Stimulated activated naive CD8-positive, alpha-beta T cell treated with anti-CD3 and anti-CD28 coated beads, Interleukin-15, amount 100 ng/mL, for 72 hours (primary cell): ENCODE measurements at regions not wholly inside any gene's neighbourhood (a gene's known extent, or its start where the extent isn't known, plus 50 kb on each side); places are given as distances from the start of the nearest gene placed in this dataset.

Source experiments
- ATAC-seq: fragments of 150-1000 bp; cut with Tn5 transposase; 2 replicates; pipeline ENCODE4 v1.10.0; 2021; ENCODE audit warnings: mild to moderate bottlenecking, moderate library complexity
- DNase-seq, 2 donors: peaks; one replicate each; pipeline ENCODE4 v3.0.0; 2021 to 2022
- H3K27ac Mint-ChIP-seq, 2 donors: one replicate each; pipeline ENCODE4 v1.8.0; 2022; ENCODE audit warnings: mild to moderate bottlenecking in 2 of 2, mixed read lengths in 2 of 2, moderate library complexity in 2 of 2
- H3K27me3 Mint-ChIP-seq: one replicate; pipeline ENCODE4 v1.8.0; 2022; ENCODE audit warnings: mixed read lengths
- H3K4me1 Mint-ChIP-seq: one replicate; pipeline ENCODE4 v1.8.0; 2022; ENCODE audit warnings: mild to moderate bottlenecking, mixed read lengths
- H3K4me3 Mint-ChIP-seq, 2 donors: one replicate each; pipeline ENCODE4 v1.8.0; 2022; ENCODE audit warnings: mild to moderate bottlenecking in 2 of 2, mixed read lengths in 2 of 2, moderate library complexity in 1 of 2
- H3K9me3 Mint-ChIP-seq, 2 donors: one replicate each; pipeline ENCODE4 v1.8.0; 2022; ENCODE audit warnings: mixed read lengths in 2 of 2

- H3K4me1 Mint-ChIP-seq, result peaks cover 9% of the 10 kb centered on the region
- no peak for ATAC-seq
- no peaks in the 10 kb centered on the region for H3K9me3 Mint-ChIP-seq
- no peak overlapping the region for H3K4me3 Mint-ChIP-seq
- no peak for DNase-seq
- no peaks in the 10 kb centered on the region for H3K27me3 Mint-ChIP-seq
- H3K27ac Mint-ChIP-seq, result peak overlapping the region in 1 of 2 donors; percentile 52
Observed at GRCh38 chr20:24805456-24806238, 143.4 kb upstream of the CST7 start.

- no peak for ATAC-seq
- H3K27me3 Mint-ChIP-seq, result no peaks in the 10 kb centered on the region
Observed at GRCh38 chr20:24806705-24807676, 142.1 kb upstream of the CST7 start.

GRCh38 chr20:24808616-24809015 lies 140.5 kb upstream of the CST7 start:
- Mint-ChIP-seq H3K4me3 (peak overlapping the region in 1 of 2 donors; percentile 7), H3K9me3 (no peaks in the 10 kb centered on the region), H3K4me1 (peaks cover 9% of the 10 kb centered on the region), H3K27me3 (no peaks in the 10 kb centered on the region), H3K27ac (peak overlapping the region; percentile 48 to 85)
- ATAC-seq (no peak), DNase-seq (no peak)

More at GRCh38 chr20:24806705-24807676, 142.1 kb upstream of the CST7 start:
- Mint-ChIP-seq H3K4me3 (no peak overlapping the region), H3K27ac (no peak overlapping the region), H3K9me3 (no peaks in the 10 kb centered on the region), H3K4me1 (peaks cover 9% of the 10 kb centered on the region)
- DNase-seq, result no peak

- no peak for DNase-seq
- Mint-ChIP-seq H3K27me3 (no peaks in the 10 kb centered on the region), H3K9me3 (no peaks in the 10 kb centered on the region), H3K4me3 (no peak overlapping the region), H3K4me1 (peaks cover 9% of the 10 kb centered on the region), H3K27ac (peak overlapping the region in 1 of 2 donors; percentile 70)
- ATAC-seq, result no peak
Observed at GRCh38 chr20:24809606-24810005, 139.5 kb upstream of the CST7 start.

- no peak overlapping the region for H3K4me3 Mint-ChIP-seq
- H3K9me3 Mint-ChIP-seq, result no peaks in the 10 kb centered on the region
- DNase-seq, result no peak
- ATAC-seq, result no peak
- peaks cover 9% of the 10 kb centered on the region for H3K4me1 Mint-ChIP-seq
- no peaks in the 10 kb centered on the region for H3K27me3 Mint-ChIP-seq
- peak overlapping the region in 1 of 2 donors; percentile 42 for H3K27ac Mint-ChIP-seq
Observed at GRCh38 chr20:24810676-24811407, 138.2 kb upstream of the CST7 start.

GRCh38 chr20:24812373-24812772 lies 136.7 kb upstream of the CST7 start:
- Mint-ChIP-seq H3K9me3 (no peaks in the 10 kb centered on the region), H3K4me1 (peaks cover 9% of the 10 kb centered on the region), H3K27ac (no peak overlapping the region), H3K27me3 (no peaks in the 10 kb centered on the region), H3K4me3 (no peak overlapping the region)
- DNase-seq (no peak), ATAC-seq (no peak)

GRCh38 chr20:24813080-24813479 lies 136.0 kb upstream of the CST7 start:
- Mint-ChIP-seq H3K4me3 (no peak overlapping the region), H3K27me3 (no peaks in the 10 kb centered on the region), H3K4me1 (peaks cover 9% of the 10 kb centered on the region), H3K27ac (no peak overlapping the region), H3K9me3 (no peaks in the 10 kb centered on the region)
- DNase-seq (no peak), ATAC-seq (no peak)

GRCh38 chr20:24813496-24813895 lies 135.6 kb upstream of the CST7 start:
- no peak overlapping the region for H3K4me3 Mint-ChIP-seq
- peaks cover 5% of the 10 kb centered on the region for H3K4me1 Mint-ChIP-seq
- DNase-seq (no peak), ATAC-seq (no peak)
- no peaks in the 10 kb centered on the region for H3K9me3 Mint-ChIP-seq
- no peak overlapping the region for H3K27ac Mint-ChIP-seq
- H3K27me3 Mint-ChIP-seq, result no peaks in the 10 kb centered on the region

- Mint-ChIP-seq H3K9me3 (no peaks in the 10 kb centered on the region), H3K4me1 (peaks cover under 1% of the 10 kb centered on the region), H3K27ac (no peak overlapping the region), H3K27me3 (no peaks in the 10 kb centered on the region), H3K4me3 (no peak overlapping the region)
- DNase-seq (no peak), ATAC-seq (no peak)
Observed at GRCh38 chr20:24813936-24814335, 135.1 kb upstream of the CST7 start.

- no peaks in the 10 kb centered on the region for H3K4me1 Mint-ChIP-seq
- DNase-seq, result no peak
- no peak overlapping the region for H3K4me3 Mint-ChIP-seq
- H3K27me3 Mint-ChIP-seq, result no peaks in the 10 kb centered on the region
- no peaks in the 10 kb centered on the region for H3K9me3 Mint-ChIP-seq
- ATAC-seq, result no peak
- no peak overlapping the region for H3K27ac Mint-ChIP-seq
Observed at GRCh38 chr20:24814556-24815195, 134.4 kb upstream of the CST7 start.

GRCh38 chr20:24815196-24815815 lies 133.8 kb upstream of the CST7 start:
- Mint-ChIP-seq H3K27me3 (no peaks in the 10 kb centered on the region), H3K4me1 (no peaks in the 10 kb centered on the region), H3K9me3 (no peaks in the 10 kb centered on the region), H3K4me3 (no peak overlapping the region), H3K27ac (no peak overlapping the region)
- ATAC-seq (no peak), DNase-seq (no peak)

GRCh38 chr20:24815931-24816330 lies 133.1 kb upstream of the CST7 start:
- Mint-ChIP-seq H3K27ac (no peak overlapping the region), H3K9me3 (no peaks in the 10 kb centered on the region), H3K4me1 (no peaks in the 10 kb centered on the region), H3K27me3 (no peaks in the 10 kb centered on the region), H3K4me3 (no peak overlapping the region)
- DNase-seq (no peak), ATAC-seq (no peak)

GRCh38 chr20:24816431-24816830 lies 132.6 kb upstream of the CST7 start:
- ATAC-seq (no peak), DNase-seq (no peak)
- Mint-ChIP-seq H3K27ac (no peak overlapping the region), H3K4me3 (no peak overlapping the region), H3K4me1 (no peaks in the 10 kb centered on the region), H3K27me3 (no peaks in the 10 kb centered on the region), H3K9me3 (no peaks in the 10 kb centered on the region)

GRCh38 chr20:24816907-24817306 lies 132.2 kb upstream of the CST7 start:
- H3K4me1 Mint-ChIP-seq, result no peaks in the 10 kb centered on the region
- no peaks in the 10 kb centered on the region for H3K27me3 Mint-ChIP-seq
- DNase-seq, result no peak
- no peaks in the 10 kb centered on the region for H3K9me3 Mint-ChIP-seq
- no peak overlapping the region for H3K4me3 Mint-ChIP-seq
- ATAC-seq, result no peak
- H3K27ac Mint-ChIP-seq, result no peak overlapping the region

GRCh38 chr20:24817351-24817750 lies 131.7 kb upstream of the CST7 start:
- ATAC-seq (no peak), DNase-seq (no peak)
- no peaks in the 10 kb centered on the region for H3K9me3 Mint-ChIP-seq
- no peak overlapping the region for H3K4me3 Mint-ChIP-seq
- no peaks in the 10 kb centered on the region for H3K27me3 Mint-ChIP-seq
- no peaks in the 10 kb centered on the region for H3K4me1 Mint-ChIP-seq
- no peak overlapping the region for H3K27ac Mint-ChIP-seq
